Hematopoietic multipotent progenitor cell (in vitro differentiated cells): ENCODE measurements at regions not wholly inside any gene's neighbourhood (a gene's known extent, or its start where the extent isn't known, plus 50 kb on each side); places are given as distances from the start of the nearest gene placed in this dataset.
"Not testable (repeated sequence)": the region's sequence is repeated elsewhere in the genome, so short reads cannot be mapped to it uniquely, and the experiment has no call there.

Source experiments
- DNase-seq, 3 donors: peaks; one replicate each; pipeline ENCODE4 v3.0.0-alpha.2; 2011 to 2015; ENCODE audit warnings: low read depth in 2 of 3, low spot score in 2 of 3

GRCh38 chr5:118491351-118491750 is 497.0 kb downstream of the DTWD2 start:
- DNase-seq = no peak

GRCh38 chr5:118486647-118487225 is 501.6 kb downstream of the DTWD2 start:
- no peak for DNase-seq

GRCh38 chr5:118479285-118479684 is 509.1 kb downstream of the DTWD2 start:
- no peak for DNase-seq

GRCh38 chr5:118478852-118479251 is 509.5 kb downstream of the DTWD2 start:
- no peak for DNase-seq

GRCh38 chr5:118468085-118468484 is 520.3 kb downstream of the DTWD2 start:
- DNase-seq = no peak

- no peak for DNase-seq
Observed at GRCh38 chr5:118467103-118467502, 521.2 kb downstream of the DTWD2 start.

GRCh38 chr5:118466418-118466817 is 521.9 kb downstream of the DTWD2 start:
- DNase-seq = no peak

- not testable (repeated sequence) for DNase-seq
Observed at GRCh38 chr5:118462276-118462675, 526.1 kb downstream of the DTWD2 start.

- no peak for DNase-seq
Observed at GRCh38 chr5:118461436-118461835, 526.9 kb downstream of the DTWD2 start.

- DNase-seq = no peak
Observed at GRCh38 chr5:118459490-118459889, 528.9 kb downstream of the DTWD2 start.

- DNase-seq = no peak
Observed at GRCh38 chr5:118456085-118456484, 532.3 kb downstream of the DTWD2 start.

- DNase-seq = no peak
Observed at GRCh38 chr5:118451697-118452247, 536.6 kb downstream of the DTWD2 start.

- no peak for DNase-seq
Observed at GRCh38 chr5:118450554-118451332, 537.6 kb downstream of the DTWD2 start.

GRCh38 chr5:118447350-118447749 is 541.0 kb downstream of the DTWD2 start:
- no peak for DNase-seq

GRCh38 chr5:118441956-118442355 is 546.4 kb downstream of the DTWD2 start:
- no peak for DNase-seq

GRCh38 chr5:118441034-118441433 is 547.3 kb downstream of the DTWD2 start:
- DNase-seq = no peak

GRCh38 chr5:118440496-118440895 is 547.9 kb downstream of the DTWD2 start:
- DNase-seq = no peak

- DNase-seq = no peak
Observed at GRCh38 chr5:118439831-118440230, 548.5 kb downstream of the DTWD2 start.

- no peak for DNase-seq
Observed at GRCh38 chr5:118435131-118435530, 553.2 kb downstream of the DTWD2 start.

- no peak for DNase-seq
Observed at GRCh38 chr5:118434522-118434921, 553.8 kb downstream of the DTWD2 start.

- no peak for DNase-seq
Observed at GRCh38 chr5:118430076-118430475, 558.3 kb downstream of the DTWD2 start.

GRCh38 chr5:118407958-118408357 is 580.4 kb downstream of the DTWD2 start:
- no peak for DNase-seq
